ENCODE measurements at regions not wholly inside any gene's neighbourhood (a gene's known extent, or its start where the extent isn't known, plus 50 kb on each side); places are given as distances from the start of the nearest gene placed in this dataset.

- TF ChIP-seq SCRT2 (tag by site-specific recombination; IDR thresholded peaks at IDR 0.05) = no peak
These were observed 165.8 kb downstream of the LYPLAL1 start (continued) for GRCh38 chr1:219339466-219339865.

- Histone ChIP-seq H3K4me3 (ENCODE audit: low read depth, low read length) (no peak overlapping the region), H3K36me3 (ENCODE audit: control insufficient read depth in 2 of 2, insufficient read depth in 1 of 2, low read length in 2 of 2) (no peaks in the 10 kb centered on the region), H3K27ac (ENCODE audit: extremely low read depth, low read depth, low read length) (no peak overlapping the region), H3K4me1 (ENCODE audit: control insufficient read depth, insufficient read depth, low read length) (no peaks in the 10 kb centered on the region), H3K9me3 (ENCODE audit: control insufficient read depth, insufficient read depth, low read depth, low read length) (no peaks in the 10 kb centered on the region)
- POLR2A ChIA-PET = no interaction called here
- CTCF ChIA-PET = no interaction called here
- TF ChIP-seq ZNF404 (tag by site-specific recombination; IDR thresholded peaks at IDR 0.05) (no peak), ZNF571 (tag by site-specific recombination; IDR thresholded peaks at IDR 0.05) (no peak), TCF7L2 (IDR thresholded peaks at IDR 0.05; ENCODE audit: borderline replicate concordance, low read depth, low read length) (no peak), ZNF558 (tag by site-specific recombination; IDR thresholded peaks at IDR 0.05) (no peak), ZNF624 (tag by site-specific recombination; IDR thresholded peaks at IDR 0.05) (no peak), ZNF560 (tag by site-specific recombination; IDR thresholded peaks at IDR 0.05; ENCODE audit: borderline replicate concordance) (no peak), KLF8 (tag by site-specific recombination; IDR thresholded peaks at IDR 0.05) (no peak), ZNF133 (tag by site-specific recombination; IDR thresholded peaks at IDR 0.05) (no peak), PRDM6 (tag by site-specific recombination; IDR thresholded peaks at IDR 0.05) (no peak), ELK4 (IDR thresholded peaks at IDR 0.05; ENCODE audit: borderline replicate concordance, low read depth, low read length) (no peak), ZNF529 (tag by site-specific recombination; IDR thresholded peaks at IDR 0.05; ENCODE audit: insufficient replicate concordance) (no peak), KLF17 (tag by site-specific recombination; IDR thresholded peaks at IDR 0.05) (no peak), ZNF645 (tag by site-specific recombination; IDR thresholded peaks at IDR 0.05) (no peak), ZNF596 (tag by site-specific recombination; IDR thresholded peaks at IDR 0.05) (no peak), HOXD13 (CRISPR knock-in tag; IDR thresholded peaks at IDR 0.05; ENCODE audit: borderline replicate concordance) (no peak), ZFP37 (tag by site-specific recombination; IDR thresholded peaks at IDR 0.05) (no peak), YY1 (tag by site-specific recombination; IDR thresholded peaks at IDR 0.05) (no peak)
These were observed 163.9 kb downstream of the LYPLAL1 start for GRCh38 chr1:219337588-219337987.

GRCh38 chr1:219333626-219334025, 159.9 kb downstream of the LYPLAL1 start:
- no peaks in the 10 kb centered on the region for H3K9me3 ChIP-seq (ENCODE audit: control insufficient read depth, insufficient read depth, low read depth, low read length)
- no peaks in the 10 kb centered on the region for H3K36me3 ChIP-seq (ENCODE audit: control insufficient read depth in 2 of 2, insufficient read depth in 1 of 2, low read length in 2 of 2)
- no peak overlapping the region for H3K27ac ChIP-seq (ENCODE audit: extremely low read depth, low read depth, low read length)
- no peak overlapping the region for H3K4me3 ChIP-seq (ENCODE audit: low read depth, low read length)
- CTCF ChIA-PET = no interaction called here
- H3K4me1 ChIP-seq (ENCODE audit: control insufficient read depth, insufficient read depth, low read length) = no peaks in the 10 kb centered on the region
- POLR2A ChIA-PET = no interaction called here
- no peak for TF ChIP-seq ZFHX2 (tag by site-specific recombination; conservative IDR thresholded peaks at IDR 0.05)
- no peak for TF ChIP-seq ZBTB44 (tag by site-specific recombination; IDR thresholded peaks at IDR 0.05)
- no peak for TF ChIP-seq ZNF426 (tag by site-specific recombination; IDR thresholded peaks at IDR 0.05)
- TF ChIP-seq ZNF423 (tag by site-specific recombination; IDR thresholded peaks at IDR 0.05) = no peak
- TF ChIP-seq OSR2 (tag by site-specific recombination; IDR thresholded peaks at IDR 0.05) = no peak
- TF ChIP-seq ZNF677 (tag by site-specific recombination; IDR thresholded peaks at IDR 0.05) = no peak
- no peak for TF ChIP-seq PATZ1 (tag by site-specific recombination; IDR thresholded peaks at IDR 0.05)
- TF ChIP-seq ZIC2 (tag by site-specific recombination; IDR thresholded peaks at IDR 0.05) = no peak
- TF ChIP-seq ZNF785 (tag by site-specific recombination; IDR thresholded peaks at IDR 0.05) = no peak
- TF ChIP-seq YY2 (tag by site-specific recombination; IDR thresholded peaks at IDR 0.05) = no peak
